PFSK-1 (cell line): ENCODE measurements at regions not wholly inside any gene's neighbourhood (a gene's known extent, or its start where the extent isn't known, plus 50 kb on each side); places are given as distances from the start of the nearest gene placed in this dataset.

ENCODE experiments used
- FOXP2 ChIP-seq: optimal IDR thresholded peaks from 2 replicates; pipeline ENCODE3; 2011; ENCODE audit warnings: borderline replicate concordance, control low read depth, inconsistent platforms; ENCODE audit not compliant: insufficient read depth; ENCODE audit errors: extremely low read length, extremely low read depth
- POLR2AphosphoS5 ChIP-seq: IDR thresholded peaks from 2 replicates; pipeline ENCODE4 v1.6.1; 2012; ENCODE audit warnings: low read depth, mild to moderate bottlenecking, control low read depth, low read length, moderate library complexity
- SIN3A ChIP-seq: IDR thresholded peaks from 2 replicates; pipeline ENCODE4 v1.6.1; 2012; ENCODE audit warnings: mild to moderate bottlenecking, low read length, moderate library complexity, borderline replicate concordance; ENCODE audit not compliant: insufficient read depth
- TAF1 ChIP-seq: IDR thresholded peaks from 2 replicates; pipeline ENCODE4 v1.6.1; 2012; ENCODE audit warnings: low read length, control low read depth, borderline replicate concordance; ENCODE audit not compliant: insufficient read depth
- TF ChIP-seq, protein P1 (sequence below), 2 experiments: IDR thresholded peaks; 2 replicates each; pipeline versions ENCODE4 v1.6.1 to v1.8.0; 2011 to 2012; ENCODE audit warnings: low read depth in 2 of 2, low read length in 2 of 2, control low read depth in 1 of 2, inconsistent platforms in 1 of 2, mild to moderate bottlenecking in 1 of 2, moderate library complexity in 1 of 2; ENCODE audit not compliant: insufficient read depth in 1 of 2

DNA sequence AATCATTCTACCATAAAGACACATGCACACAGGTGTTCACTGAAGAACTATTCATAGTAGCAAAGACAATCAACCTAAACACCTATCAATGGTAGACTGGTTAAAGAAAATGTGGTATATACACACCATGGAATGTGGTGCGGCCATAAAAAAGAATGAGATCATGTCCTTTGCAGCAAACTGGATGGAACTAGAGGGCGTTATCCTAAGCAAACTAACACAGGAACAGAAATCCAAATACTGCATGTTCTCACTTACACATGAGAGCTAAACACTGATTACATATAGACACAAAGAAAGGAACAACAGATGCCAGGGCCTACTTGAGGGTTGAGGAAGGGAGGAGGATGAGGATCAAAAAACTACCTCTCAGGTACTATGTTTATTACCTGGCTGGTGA lies 103.8 kb downstream of the DRD1 start:
- TF ChIP-seq POLR2AphosphoS5 (no peak), SIN3A (no peak)

DNA sequence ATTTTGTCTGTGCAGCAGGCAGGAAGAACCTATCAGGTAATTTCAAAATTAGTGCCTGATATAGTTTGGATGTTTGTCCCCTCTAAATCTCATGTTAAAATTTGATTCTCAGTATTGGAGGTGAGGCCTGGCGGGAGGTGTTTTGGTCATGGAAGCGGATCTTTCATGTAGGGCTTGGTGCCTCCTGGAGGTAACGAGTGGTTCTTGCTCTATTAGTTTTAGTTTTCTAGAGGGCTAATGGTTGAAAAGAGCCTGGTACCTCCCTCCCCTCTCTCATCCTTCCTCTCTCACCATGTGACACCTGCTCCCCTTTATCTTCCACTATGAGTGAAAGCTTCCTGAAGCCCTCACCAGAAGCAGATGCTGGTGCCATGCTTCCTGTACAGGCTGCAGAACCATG lies 106.3 kb downstream of the DRD1 start:
- TF ChIP-seq POLR2AphosphoS5 (no peak), TAF1 (no peak), FOXP2 (no peak), SIN3A (no peak)
- TF ChIP-seq, protein P1, sequence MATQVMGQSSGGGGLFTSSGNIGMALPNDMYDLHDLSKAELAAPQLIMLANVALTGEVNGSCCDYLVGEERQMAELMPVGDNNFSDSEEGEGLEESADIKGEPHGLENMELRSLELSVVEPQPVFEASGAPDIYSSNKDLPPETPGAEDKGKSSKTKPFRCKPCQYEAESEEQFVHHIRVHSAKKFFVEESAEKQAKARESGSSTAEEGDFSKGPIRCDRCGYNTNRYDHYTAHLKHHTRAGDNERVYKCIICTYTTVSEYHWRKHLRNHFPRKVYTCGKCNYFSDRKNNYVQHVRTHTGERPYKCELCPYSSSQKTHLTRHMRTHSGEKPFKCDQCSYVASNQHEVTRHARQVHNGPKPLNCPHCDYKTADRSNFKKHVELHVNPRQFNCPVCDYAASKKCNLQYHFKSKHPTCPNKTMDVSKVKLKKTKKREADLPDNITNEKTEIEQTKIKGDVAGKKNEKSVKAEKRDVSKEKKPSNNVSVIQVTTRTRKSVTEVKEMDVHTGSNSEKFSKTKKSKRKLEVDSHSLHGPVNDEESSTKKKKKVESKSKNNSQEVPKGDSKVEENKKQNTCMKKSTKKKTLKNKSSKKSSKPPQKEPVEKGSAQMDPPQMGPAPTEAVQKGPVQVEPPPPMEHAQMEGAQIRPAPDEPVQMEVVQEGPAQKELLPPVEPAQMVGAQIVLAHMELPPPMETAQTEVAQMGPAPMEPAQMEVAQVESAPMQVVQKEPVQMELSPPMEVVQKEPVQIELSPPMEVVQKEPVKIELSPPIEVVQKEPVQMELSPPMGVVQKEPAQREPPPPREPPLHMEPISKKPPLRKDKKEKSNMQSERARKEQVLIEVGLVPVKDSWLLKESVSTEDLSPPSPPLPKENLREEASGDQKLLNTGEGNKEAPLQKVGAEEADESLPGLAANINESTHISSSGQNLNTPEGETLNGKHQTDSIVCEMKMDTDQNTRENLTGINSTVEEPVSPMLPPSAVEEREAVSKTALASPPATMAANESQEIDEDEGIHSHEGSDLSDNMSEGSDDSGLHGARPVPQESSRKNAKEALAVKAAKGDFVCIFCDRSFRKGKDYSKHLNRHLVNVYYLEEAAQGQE (IDR thresholded peaks at IDR 0.05; ENCODE audit: insufficient read depth in 1 of 2, low read depth in 2 of 2, low read length in 2 of 2), result no peak

DNA sequence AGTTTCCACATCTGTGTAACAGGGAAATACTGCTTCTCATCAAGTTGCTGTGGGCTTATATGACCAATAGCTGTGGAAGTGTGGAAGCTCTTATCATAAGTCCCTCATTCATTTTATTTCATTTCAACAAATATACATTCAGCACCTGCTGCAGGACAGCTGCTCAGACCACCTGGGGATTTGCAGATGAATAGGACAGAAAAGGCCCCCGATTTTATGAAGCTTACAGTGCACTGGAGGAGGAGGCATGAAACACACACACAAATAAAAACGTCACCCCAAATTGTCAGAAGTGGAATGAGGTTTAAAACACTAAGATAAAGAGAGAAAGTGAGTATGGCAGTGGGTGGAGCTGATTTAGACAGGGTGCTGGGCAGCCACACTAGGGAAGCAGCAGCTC lies 107.2 kb downstream of the DRD1 start:
- TF ChIP-seq, protein P1 (IDR thresholded peaks at IDR 0.05; ENCODE audit: insufficient read depth in 1 of 2, low read depth in 2 of 2, low read length in 2 of 2), result 0 out of 4 replicates have a peak, but pooled peaks of 1 of the 2 experiments have one; percentile 38
- TF ChIP-seq POLR2AphosphoS5, result no peak

DNA sequence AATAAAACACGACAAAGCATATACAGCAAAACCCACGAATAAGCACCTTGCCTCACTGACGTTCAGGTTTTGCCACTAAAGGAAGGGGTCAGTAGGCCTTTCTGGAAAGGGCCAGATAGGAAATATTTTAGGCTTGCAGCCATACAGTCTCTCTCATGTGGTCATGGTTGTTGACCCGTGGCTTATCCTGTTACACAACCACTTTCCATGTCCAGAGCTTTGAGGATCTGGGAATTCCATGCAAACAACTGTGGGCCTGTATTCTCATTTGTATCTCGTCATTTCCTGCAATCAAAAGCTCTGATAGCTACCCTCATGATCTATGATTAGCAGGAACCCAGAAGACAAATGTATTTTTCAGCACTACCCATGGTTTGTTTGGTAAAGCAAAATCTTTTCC lies 108.3 kb downstream of the DRD1 start:
- TF ChIP-seq, protein P1 (IDR thresholded peaks at IDR 0.05; ENCODE audit: insufficient read depth in 1 of 2, low read depth in 2 of 2, low read length in 2 of 2), result no peak
- TF ChIP-seq SIN3A (no peak), POLR2AphosphoS5 (no peak), FOXP2 (no peak), TAF1 (no peak)

DNA sequence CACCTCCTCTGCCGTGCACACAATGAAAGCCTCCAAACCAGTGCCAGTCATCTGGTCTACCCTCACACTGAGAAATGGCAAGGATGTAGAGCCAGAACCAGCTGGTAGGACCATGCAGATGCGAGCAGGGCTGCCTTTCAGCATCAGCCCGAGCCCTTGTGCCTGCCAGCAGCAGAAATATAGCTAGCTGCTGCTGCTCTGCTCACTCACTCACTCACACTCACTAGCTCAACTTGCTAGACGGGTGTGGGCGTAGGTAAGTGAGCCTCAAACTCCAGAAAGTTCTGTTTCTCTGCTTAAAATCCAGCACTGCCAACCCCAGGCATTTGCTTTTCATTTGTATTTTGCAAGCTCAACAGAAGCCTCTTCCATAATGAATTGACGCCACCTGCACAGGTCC lies 114.0 kb downstream of the DRD1 start:
- TF ChIP-seq, protein P1 (IDR thresholded peaks at IDR 0.05; ENCODE audit: insufficient read depth in 1 of 2, low read depth in 2 of 2, low read length in 2 of 2), result no peak
- TF ChIP-seq POLR2AphosphoS5, result no peak
- no peak for TF ChIP-seq SIN3A
- TF ChIP-seq FOXP2, result no peak
- no peak for TF ChIP-seq TAF1
